ENCODE measurements at regions not wholly inside any gene's neighbourhood (a gene's known extent, or its start where the extent isn't known, plus 50 kb on each side); places are given as distances from the start of the nearest gene placed in this dataset.

DNA sequence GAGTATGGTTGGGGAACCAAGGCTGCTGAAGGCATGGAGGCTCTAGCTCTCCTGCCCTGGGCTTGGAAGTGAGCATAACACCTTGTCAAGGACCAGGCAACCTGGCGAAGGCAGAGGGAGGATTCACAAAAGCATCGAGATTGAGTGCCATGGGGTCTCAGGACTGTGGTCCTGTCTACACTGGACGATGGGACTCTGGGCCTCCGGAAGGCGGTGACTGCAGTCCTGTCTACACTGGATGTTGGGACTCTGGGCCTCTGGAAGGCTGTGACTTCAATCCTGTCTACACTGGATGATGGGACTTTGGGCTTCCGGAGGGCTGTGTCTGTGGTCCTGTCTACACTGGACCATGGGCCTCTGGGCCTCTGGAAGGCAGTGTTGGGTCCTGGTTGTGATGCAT is 290.4 kb downstream of the TEX29 start:
- no peak for DNase-seq (ENCODE audit: extremely low read depth, low read depth)

GRCh38 chr13:111611651-111612050 is 291.2 kb downstream of the TEX29 start:
- DNase-seq (ENCODE audit: extremely low read depth, low read depth) = no peak
- TF ChIP-seq CTCF (IDR thresholded peaks at IDR 0.05; ENCODE audit: low read depth, low read length) = no peak

More for the DNA sequence above, 290.4 kb downstream of the TEX29 start:
- TF ChIP-seq CTCF (IDR thresholded peaks at IDR 0.05; ENCODE audit: low read depth, low read length) = no peak

DNA sequence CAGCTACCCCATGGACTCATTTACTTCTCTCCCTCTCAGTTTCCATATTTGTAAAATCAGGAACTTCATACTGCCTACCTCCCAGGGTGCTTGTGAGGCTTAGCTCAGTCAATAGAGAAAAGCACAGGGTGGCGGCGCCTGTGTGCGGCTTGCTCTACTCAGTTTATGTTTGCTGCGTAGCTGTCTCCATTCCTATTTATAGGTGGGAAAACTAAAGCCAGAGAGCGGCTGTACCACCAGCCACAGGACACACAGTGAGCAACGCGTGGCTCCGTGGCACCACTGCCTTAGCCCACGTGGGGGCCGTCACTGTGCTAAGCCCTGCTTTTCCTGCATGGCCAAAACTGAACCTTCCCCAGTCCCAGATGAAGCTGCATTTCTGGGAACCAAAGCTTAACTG is 292.4 kb downstream of the TEX29 start:
- no peak for DNase-seq (ENCODE audit: extremely low read depth, low read depth)
- no peak for TF ChIP-seq CTCF (IDR thresholded peaks at IDR 0.05; ENCODE audit: low read depth, low read length)

DNA sequence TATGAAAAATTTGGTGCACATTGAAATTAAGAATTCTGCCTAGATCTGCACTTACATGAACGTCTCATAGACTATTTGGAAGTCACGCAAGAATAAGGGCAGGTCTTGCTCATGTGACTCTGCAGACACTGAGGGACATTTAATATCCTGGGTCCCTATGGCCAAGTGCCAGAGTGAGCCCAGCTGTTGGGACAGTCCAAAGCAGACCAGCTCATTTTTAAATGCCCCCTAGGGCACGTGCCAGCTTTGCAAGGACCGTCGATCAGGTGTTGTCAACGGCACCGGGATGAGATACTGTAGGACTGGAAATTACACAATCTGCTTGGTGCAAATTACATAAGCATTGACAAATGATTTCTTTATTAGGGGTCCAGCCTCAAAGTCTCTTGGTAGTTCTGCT is 293.6 kb downstream of the TEX29 start:
- no peak for DNase-seq (ENCODE audit: extremely low read depth, low read depth)
- TF ChIP-seq CTCF (IDR thresholded peaks at IDR 0.05; ENCODE audit: low read depth, low read length) = no peak

DNA sequence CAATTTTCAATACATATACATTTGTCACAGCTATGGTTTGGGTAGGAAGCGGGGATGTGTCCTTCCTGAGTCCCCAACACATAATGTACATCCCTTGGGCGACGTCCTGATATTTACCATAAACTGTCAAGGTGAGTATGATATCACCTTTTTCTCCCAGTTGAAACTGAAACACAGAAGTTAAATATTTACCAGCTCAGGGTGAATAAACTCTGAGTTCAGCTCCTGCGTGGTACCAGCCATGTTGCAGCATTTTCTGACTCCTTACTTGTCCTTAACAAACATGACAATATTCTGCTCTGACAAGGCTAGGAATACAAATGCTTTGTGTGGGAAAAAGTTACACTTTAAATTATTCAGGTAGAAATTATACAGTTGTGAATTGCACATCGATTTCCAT is 294.2 kb downstream of the TEX29 start:
- DNase-seq (ENCODE audit: extremely low read depth, low read depth) = no peak
- TF ChIP-seq CTCF (IDR thresholded peaks at IDR 0.05; ENCODE audit: low read depth, low read length) = no peak

DNA sequence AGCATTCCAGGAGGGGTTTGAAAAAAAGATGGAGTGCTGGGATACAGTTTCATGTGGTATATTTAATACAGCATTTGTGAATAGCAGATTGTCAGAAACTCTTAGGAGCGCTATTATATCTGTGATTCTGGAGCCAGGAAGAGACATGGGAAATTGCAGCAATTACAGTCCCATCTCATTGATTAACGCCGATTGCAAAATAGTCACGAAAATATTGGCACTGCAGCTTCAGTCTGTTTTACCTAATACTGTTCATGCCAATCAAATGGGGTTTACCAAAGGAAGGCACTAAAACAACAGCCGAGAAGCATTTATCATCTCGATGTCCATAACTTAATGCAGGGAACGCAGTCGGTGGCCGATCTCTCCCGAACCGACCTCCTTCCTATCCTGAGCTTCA is 295.8 kb downstream of the TEX29 start:
- no peak for DNase-seq (ENCODE audit: extremely low read depth, low read depth)
- TF ChIP-seq CTCF (IDR thresholded peaks at IDR 0.05; ENCODE audit: low read depth, low read length) = no peak

DNA sequence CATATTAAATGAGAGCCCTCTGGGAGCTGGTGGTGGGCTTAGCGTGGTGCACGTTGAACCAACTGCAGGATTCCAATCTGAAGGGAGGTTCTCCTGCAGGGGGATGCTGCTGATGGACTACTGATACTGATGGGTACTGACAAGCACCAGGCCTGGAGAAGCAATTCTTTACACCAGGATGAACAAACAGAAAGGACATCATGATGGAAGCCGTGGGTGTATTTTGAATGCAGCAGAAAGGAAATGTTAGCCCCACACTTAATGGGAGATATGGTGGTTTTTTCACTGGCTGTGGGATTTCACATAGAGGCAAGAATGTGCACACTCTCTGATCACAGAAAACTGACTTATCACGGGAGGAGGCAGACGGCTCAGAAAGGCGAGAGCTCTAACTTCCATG is 299.7 kb downstream of the TEX29 start:
- no peak for DNase-seq (ENCODE audit: extremely low read depth, low read depth)
- TF ChIP-seq CTCF (IDR thresholded peaks at IDR 0.05; ENCODE audit: low read depth, low read length) = no peak
